ENCODE measurements at regions not wholly inside any gene's neighbourhood (a gene's known extent, or its start where the extent isn't known, plus 50 kb on each side); places are given as distances from the start of the nearest gene placed in this dataset.

DNA sequence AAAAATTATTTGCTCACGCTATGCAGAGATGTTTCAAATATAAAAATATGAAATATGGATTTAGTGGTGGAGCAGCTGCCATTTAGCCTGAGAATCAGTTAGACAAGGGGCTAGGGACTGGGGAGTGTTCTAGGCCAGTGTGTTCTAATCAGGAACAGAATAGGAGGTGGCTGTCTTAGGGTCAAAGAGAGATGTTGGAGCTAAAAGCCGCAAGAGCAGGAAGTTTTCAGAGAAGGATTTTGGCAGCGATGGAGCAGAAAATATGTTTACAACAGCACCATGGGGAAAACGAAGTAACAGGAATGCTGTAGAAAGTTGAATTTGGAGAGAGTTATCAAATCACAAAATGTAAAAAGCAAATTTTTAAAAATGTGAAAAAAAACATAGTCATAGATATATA, 314.0 kb upstream of the SEMA3A start:
- no peak overlapping the region for H3K4me3 ChIP-seq (ENCODE audit: low read depth in 1 of 3, low read length in 3 of 3)
- H3K4me1 ChIP-seq (ENCODE audit: control insufficient read depth in 3 of 3, insufficient read depth in 2 of 3, low read depth in 1 of 3, low read length in 2 of 3), result peaks cover 0 to 3% (median 0%) of the 10 kb centered on the region in 3 donors
- H3K9me3 ChIP-seq (ENCODE audit: control insufficient read depth in 2 of 2, insufficient read depth in 1 of 2, low read depth in 1 of 2, low read length in 1 of 2), result no peaks in the 10 kb centered on the region
- H3K27ac ChIP-seq (ENCODE audit: low read depth in 1 of 3, low read length in 2 of 3), result no peak overlapping the region
- no peaks in the 10 kb centered on the region for H3K27me3 ChIP-seq (ENCODE audit: control insufficient read depth in 3 of 3, insufficient read depth in 3 of 3, low read length in 3 of 3)
- WGBS, 3 donors, result 61 to 77% (median 75%) methylated on average over 4 of the region's 4 CpGs
- no peaks in the 10 kb centered on the region for H3K36me3 ChIP-seq (ENCODE audit: control insufficient read depth in 3 of 3, insufficient read depth in 2 of 3, low read depth in 1 of 3, low read length in 3 of 3)
- no peak for DNase-seq
- FAIRE-seq, result no peak

DNA sequence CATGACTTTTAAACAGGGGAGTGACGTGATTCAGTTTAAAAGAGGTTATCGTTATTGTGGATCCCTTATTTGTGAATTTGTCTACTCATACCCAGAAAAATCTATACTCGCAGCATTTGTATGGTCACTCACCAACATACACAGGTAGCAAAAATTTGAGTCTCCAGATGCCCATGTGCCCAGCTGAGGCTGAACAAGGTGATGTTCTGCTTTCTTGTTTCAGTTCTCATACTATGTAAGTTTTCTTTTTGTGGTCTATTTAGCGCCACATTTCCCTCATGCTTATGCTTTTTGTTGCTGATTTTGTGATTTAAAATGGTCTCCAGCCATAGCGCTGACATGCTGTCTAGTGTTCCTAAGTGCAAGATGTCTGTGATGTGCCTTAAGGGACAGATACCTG, 312.9 kb upstream of the SEMA3A start:
- H3K36me3 ChIP-seq (ENCODE audit: control insufficient read depth in 3 of 3, insufficient read depth in 2 of 3, low read depth in 1 of 3, low read length in 3 of 3), result no peaks in the 10 kb centered on the region
- H3K27ac ChIP-seq (ENCODE audit: low read depth in 1 of 3, low read length in 2 of 3), result no peak overlapping the region
- WGBS, 3 donors, result 94 to 95% (median 94%) methylated on average over 5 of the region's 5 CpGs
- no peak for FAIRE-seq
- peaks cover 0 to 3% (median 0%) of the 10 kb centered on the region in 3 donors for H3K4me1 ChIP-seq (ENCODE audit: control insufficient read depth in 3 of 3, insufficient read depth in 2 of 3, low read depth in 1 of 3, low read length in 2 of 3)
- no peaks in the 10 kb centered on the region for H3K9me3 ChIP-seq (ENCODE audit: control insufficient read depth in 2 of 2, insufficient read depth in 1 of 2, low read depth in 1 of 2, low read length in 1 of 2)
- no peak for DNase-seq
- no peak overlapping the region for H3K4me3 ChIP-seq (ENCODE audit: low read depth in 1 of 3, low read length in 3 of 3)
- H3K27me3 ChIP-seq (ENCODE audit: control insufficient read depth in 3 of 3, insufficient read depth in 3 of 3, low read length in 3 of 3), result no peaks in the 10 kb centered on the region

DNA sequence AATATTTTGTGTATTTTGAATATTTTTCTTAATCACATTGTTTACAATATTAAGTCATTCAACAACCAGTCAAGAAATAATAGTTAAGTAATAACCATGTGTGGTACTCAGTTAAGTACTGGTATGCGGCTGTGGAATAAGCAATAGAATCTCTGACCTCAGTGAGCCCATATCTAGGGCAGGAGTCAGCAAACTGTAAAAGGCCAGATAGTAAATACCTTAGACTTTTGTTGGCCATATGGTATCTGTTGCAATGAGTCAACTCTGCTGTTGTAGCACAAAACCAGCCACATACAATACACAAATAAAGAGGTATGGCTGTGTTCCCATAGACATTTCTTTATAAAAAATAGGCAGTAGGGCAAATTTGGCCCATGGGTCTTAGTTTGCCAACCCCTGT, 311.6 kb upstream of the SEMA3A start:
- H3K36me3 ChIP-seq (ENCODE audit: control insufficient read depth in 3 of 3, insufficient read depth in 2 of 3, low read depth in 1 of 3, low read length in 3 of 3), result no peaks in the 10 kb centered on the region
- no peak overlapping the region for H3K27ac ChIP-seq (ENCODE audit: low read depth in 1 of 3, low read length in 2 of 3)
- H3K9me3 ChIP-seq (ENCODE audit: control insufficient read depth in 2 of 2, insufficient read depth in 1 of 2, low read depth in 1 of 2, low read length in 1 of 2), result no peaks in the 10 kb centered on the region
- no peak overlapping the region for H3K4me3 ChIP-seq (ENCODE audit: low read depth in 1 of 3, low read length in 3 of 3)
- peak in 1 of 2 donors; percentile 46 for DNase-seq
- 74 to 92% (median 87%) methylated on average over 1 of the region's 1 CpG for WGBS, 3 donors
- no peak for FAIRE-seq
- H3K4me1 ChIP-seq (ENCODE audit: control insufficient read depth in 3 of 3, insufficient read depth in 2 of 3, low read depth in 1 of 3, low read length in 2 of 3), result peaks cover 0 to 3% (median 0%) of the 10 kb centered on the region in 3 donors
- no peaks in the 10 kb centered on the region for H3K27me3 ChIP-seq (ENCODE audit: control insufficient read depth in 3 of 3, insufficient read depth in 3 of 3, low read length in 3 of 3)

DNA sequence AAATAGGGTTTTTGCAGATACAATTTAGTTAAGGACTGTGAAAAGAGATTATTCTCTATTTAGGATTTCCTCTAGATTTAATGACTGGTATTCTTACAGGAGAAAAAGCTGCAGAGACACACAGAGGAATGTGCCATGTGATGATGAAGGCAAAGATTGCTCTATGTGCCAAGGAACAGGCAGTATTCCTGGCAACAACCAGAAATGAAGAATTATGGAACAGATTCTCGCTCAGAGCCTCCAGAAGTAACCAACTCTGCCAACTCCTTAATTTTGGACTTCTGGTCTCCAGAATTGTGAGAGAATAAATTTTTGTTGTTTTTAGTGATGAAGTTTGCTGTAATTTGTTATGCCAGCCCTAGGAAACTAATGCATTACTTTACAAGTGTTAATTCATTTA, 307.6 kb upstream of the SEMA3A start:
- 64 to 88% (median 81%) methylated on average over 1 of the region's 1 CpG for WGBS, 3 donors

DNA sequence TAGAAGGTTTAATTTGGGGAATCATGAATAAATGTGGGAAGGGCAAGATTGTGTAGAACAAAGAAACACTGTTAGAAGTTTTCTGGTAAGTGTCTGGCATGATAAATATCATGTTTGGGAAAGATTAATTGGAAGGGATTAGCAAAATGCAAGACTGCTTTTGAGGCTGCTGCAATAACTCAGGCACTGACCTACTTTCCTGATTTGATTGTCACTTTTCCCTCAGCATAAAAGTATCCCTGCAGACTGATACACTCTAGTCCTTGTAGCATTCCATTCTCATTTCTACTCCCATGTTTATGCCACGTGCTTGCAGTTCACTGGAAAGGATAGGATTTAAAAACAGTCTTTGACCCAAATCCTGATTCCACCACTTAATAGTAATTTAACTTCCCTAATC, 303.3 kb upstream of the SEMA3A start:
- WGBS, 3 donors, result 26 to 31% (median 30%) methylated on average over 1 of the region's 1 CpG
- Histone ChIP-seq H3K4me3 (ENCODE audit: low read depth in 1 of 3, low read length in 3 of 3) (no peak overlapping the region), H3K4me1 (ENCODE audit: control insufficient read depth in 3 of 3, insufficient read depth in 2 of 3, low read depth in 1 of 3, low read length in 2 of 3) (no peaks in the 10 kb centered on the region), H3K27ac (ENCODE audit: low read depth in 1 of 3, low read length in 2 of 3) (no peak overlapping the region), H3K9me3 (ENCODE audit: control insufficient read depth in 2 of 2, insufficient read depth in 1 of 2, low read depth in 1 of 2, low read length in 1 of 2) (no peaks in the 10 kb centered on the region), H3K27me3 (ENCODE audit: control insufficient read depth in 3 of 3, insufficient read depth in 3 of 3, low read length in 3 of 3) (no peaks in the 10 kb centered on the region), H3K36me3 (ENCODE audit: control insufficient read depth in 3 of 3, insufficient read depth in 2 of 3, low read depth in 1 of 3, low read length in 3 of 3) (no peaks in the 10 kb centered on the region)
- FAIRE-seq (no peak), DNase-seq (no peak)

More for the DNA sequence above, 307.6 kb upstream of the SEMA3A start:
- Histone ChIP-seq H3K27ac (ENCODE audit: low read depth in 1 of 3, low read length in 2 of 3) (no peak overlapping the region), H3K27me3 (ENCODE audit: control insufficient read depth in 3 of 3, insufficient read depth in 3 of 3, low read length in 3 of 3) (no peaks in the 10 kb centered on the region), H3K4me1 (ENCODE audit: control insufficient read depth in 3 of 3, insufficient read depth in 2 of 3, low read depth in 1 of 3, low read length in 2 of 3) (peaks cover 0 to 3% (median 0%) of the 10 kb centered on the region in 3 donors), H3K9me3 (ENCODE audit: control insufficient read depth in 2 of 2, insufficient read depth in 1 of 2, low read depth in 1 of 2, low read length in 1 of 2) (no peaks in the 10 kb centered on the region), H3K36me3 (ENCODE audit: control insufficient read depth in 3 of 3, insufficient read depth in 2 of 3, low read depth in 1 of 3, low read length in 3 of 3) (no peaks in the 10 kb centered on the region), H3K4me3 (ENCODE audit: low read depth in 1 of 3, low read length in 3 of 3) (no peak overlapping the region)
- no peak for FAIRE-seq
- no peak for DNase-seq

DNA sequence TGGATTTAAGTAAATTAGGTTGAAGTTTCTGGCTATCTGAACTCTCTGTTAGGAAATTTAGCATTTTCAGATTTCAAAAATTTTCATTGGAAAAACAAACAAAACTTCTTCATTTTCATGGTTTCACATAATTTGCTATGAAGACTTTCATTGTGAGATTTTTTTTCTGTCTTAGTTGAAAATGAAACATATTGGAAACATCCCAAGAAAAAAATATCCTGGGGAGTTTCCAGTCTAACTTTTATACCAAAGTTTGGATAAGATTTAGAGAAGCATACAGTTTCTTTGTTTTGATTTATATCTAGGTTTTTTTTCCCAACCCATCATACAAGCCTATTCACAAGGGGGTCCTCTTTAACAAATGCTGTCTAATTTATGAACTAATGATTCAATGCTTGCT, 300.5 kb upstream of the SEMA3A start:
- FAIRE-seq (no peak), DNase-seq (no peak)
- no peak overlapping the region for H3K4me3 ChIP-seq (ENCODE audit: low read depth in 1 of 3, low read length in 3 of 3)
- H3K9me3 ChIP-seq (ENCODE audit: control insufficient read depth in 2 of 2, insufficient read depth in 1 of 2, low read depth in 1 of 2, low read length in 1 of 2), result no peaks in the 10 kb centered on the region
- no peaks in the 10 kb centered on the region for H3K4me1 ChIP-seq (ENCODE audit: control insufficient read depth in 3 of 3, insufficient read depth in 2 of 3, low read depth in 1 of 3, low read length in 2 of 3)
- H3K27ac ChIP-seq (ENCODE audit: low read depth in 1 of 3, low read length in 2 of 3), result no peak overlapping the region
- H3K27me3 ChIP-seq (ENCODE audit: control insufficient read depth in 3 of 3, insufficient read depth in 3 of 3, low read length in 3 of 3), result no peaks in the 10 kb centered on the region
- no peaks in the 10 kb centered on the region for H3K36me3 ChIP-seq (ENCODE audit: control insufficient read depth in 3 of 3, insufficient read depth in 2 of 3, low read depth in 1 of 3, low read length in 3 of 3)

DNA sequence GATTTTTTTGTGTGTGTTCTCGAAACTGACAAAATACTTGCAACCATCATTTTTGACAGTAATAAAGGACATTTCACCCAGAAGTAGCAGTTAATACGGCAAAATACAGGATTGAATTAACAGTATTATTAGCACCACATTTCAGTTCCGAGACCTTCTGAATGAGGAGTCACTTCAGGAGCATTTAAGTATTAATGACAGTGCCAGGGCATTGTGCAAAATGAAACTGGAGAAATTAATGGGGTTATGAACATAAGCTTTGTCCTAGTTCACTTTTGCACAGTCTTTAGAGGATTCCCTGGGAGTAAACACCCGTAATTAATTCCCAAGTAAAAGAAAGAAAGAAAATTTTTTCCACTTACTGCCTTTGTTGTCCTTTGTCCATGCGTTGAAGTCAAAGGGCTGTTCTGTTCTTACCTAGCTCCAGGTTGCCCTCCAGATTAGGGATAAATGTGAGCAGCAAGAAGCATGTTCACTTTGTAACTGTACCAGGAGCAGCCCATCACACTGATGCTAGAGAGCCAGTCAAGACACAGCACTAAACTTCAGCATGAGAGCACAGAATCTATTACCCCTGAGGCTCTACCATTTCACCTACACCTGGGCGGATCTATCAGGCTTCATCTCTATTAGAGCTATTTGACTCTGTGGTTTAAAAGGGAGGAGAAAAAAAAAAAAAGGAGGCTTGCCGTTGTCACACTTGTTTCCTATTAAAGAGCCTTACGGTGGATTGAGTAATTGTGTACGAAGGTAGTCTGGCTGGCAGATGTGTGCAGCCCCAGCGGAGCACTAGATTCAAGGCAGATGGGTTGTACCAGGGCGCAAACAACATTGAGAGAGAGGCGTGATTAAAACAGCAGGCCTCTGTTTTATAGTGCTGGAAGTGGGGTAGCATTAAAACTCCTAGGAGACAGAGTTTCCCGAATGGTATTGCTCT, 297.8 kb upstream of the SEMA3A start:
- Histone ChIP-seq H3K27ac (ENCODE audit: low read depth in 1 of 3, low read length in 2 of 3) (no peak overlapping the region), H3K27me3 (ENCODE audit: control insufficient read depth in 3 of 3, insufficient read depth in 3 of 3, low read length in 3 of 3) (no peaks in the 10 kb centered on the region), H3K4me1 (ENCODE audit: control insufficient read depth in 3 of 3, insufficient read depth in 2 of 3, low read depth in 1 of 3, low read length in 2 of 3) (no peaks in the 10 kb centered on the region), H3K4me3 (ENCODE audit: low read depth in 1 of 3, low read length in 3 of 3) (no peak overlapping the region), H3K36me3 (ENCODE audit: control insufficient read depth in 3 of 3, insufficient read depth in 2 of 3, low read depth in 1 of 3, low read length in 3 of 3) (no peaks in the 10 kb centered on the region), H3K9me3 (ENCODE audit: control insufficient read depth in 2 of 2, insufficient read depth in 1 of 2, low read depth in 1 of 2, low read length in 1 of 2) (no peaks in the 10 kb centered on the region)
- no peak for DNase-seq
- no peak for FAIRE-seq
- WGBS, 3 donors, result 85 to 92% (median 90%) methylated on average over 13 of the region's 13 CpGs

- Histone ChIP-seq H3K4me3 (ENCODE audit: low read depth in 1 of 3, low read length in 3 of 3) (no peak overlapping the region), H3K27ac (ENCODE audit: low read depth in 1 of 3, low read length in 2 of 3) (no peak overlapping the region), H3K9me3 (ENCODE audit: control insufficient read depth in 2 of 2, insufficient read depth in 1 of 2, low read depth in 1 of 2, low read length in 1 of 2) (no peaks in the 10 kb centered on the region), H3K36me3 (ENCODE audit: control insufficient read depth in 3 of 3, insufficient read depth in 2 of 3, low read depth in 1 of 3, low read length in 3 of 3) (no peaks in the 10 kb centered on the region), H3K27me3 (ENCODE audit: control insufficient read depth in 3 of 3, insufficient read depth in 3 of 3, low read length in 3 of 3) (no peaks in the 10 kb centered on the region), H3K4me1 (ENCODE audit: control insufficient read depth in 3 of 3, insufficient read depth in 2 of 3, low read depth in 1 of 3, low read length in 2 of 3) (no peaks in the 10 kb centered on the region)
- FAIRE-seq (no peak), DNase-seq (no peak)
- WGBS, 3 donors, result 67 to 94% (median 84%) methylated on average over 6 of the region's 6 CpGs
Measured at GRCh38 chr7:84490661-84491060, 296.1 kb upstream of the SEMA3A start.
